ENCODE measurements at regions not wholly inside any gene's neighbourhood (a gene's known extent, or its start where the extent isn't known, plus 50 kb on each side); places are given as distances from the start of the nearest gene placed in this dataset.

DNA sequence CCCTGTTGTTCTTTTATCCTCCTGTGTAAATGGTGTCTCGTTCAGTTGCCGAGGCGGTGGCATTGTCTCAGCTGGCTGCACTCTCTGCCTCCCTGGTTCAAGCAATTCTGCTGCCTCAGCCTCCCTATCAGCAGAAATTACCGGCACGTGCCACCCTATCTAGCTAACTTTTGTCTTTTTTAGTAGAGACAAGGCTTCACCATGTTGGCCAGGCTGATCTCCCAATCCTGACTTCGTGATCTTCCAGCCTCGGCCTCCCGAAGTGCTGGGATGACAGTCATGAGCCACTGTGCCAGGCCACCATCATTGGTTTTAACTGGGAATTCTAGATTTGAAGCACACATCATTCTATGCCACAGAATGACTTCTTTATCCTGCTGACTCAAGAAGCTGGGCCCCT lies 175.3 kb upstream of the ALG10B start:
- Histone ChIP-seq H3K23me2 (ENCODE audit: low read depth, low read length) (no peaks in the 10 kb centered on the region), H3K79me2 (ENCODE audit: control insufficient read depth in 1 of 2, insufficient read depth in 2 of 2, low read length in 2 of 2) (no peaks in the 10 kb centered on the region), H3K27ac (ENCODE audit: low read depth, low read length) (no peak overlapping the region), H3K27me3 (replicated peaks in 1 of 4; ENCODE audit: control insufficient read depth in 3 of 4, extremely low read depth in 1 of 4, insufficient read depth in 3 of 4, low read length in 3 of 4) (no peaks in the 10 kb centered on the region), H4K8ac (ENCODE audit: extremely low read depth, insufficient read depth, low read length) (no peak overlapping the region; the same call in 1 of the 2 replicates), H2BK15ac (ENCODE audit: low read length) (no peak overlapping the region), H4K20me1 (replicated peaks in 1 of 2; ENCODE audit: control insufficient read depth in 1 of 2, insufficient read depth in 2 of 2, low read length in 2 of 2) (no peaks in the 10 kb centered on the region), H3K14ac (ENCODE audit: insufficient read length) (no peak overlapping the region), H2AK5ac (ENCODE audit: low read depth, low read length) (no peak overlapping the region), H3K18ac (ENCODE audit: extremely low read depth, low read length) (no peak overlapping the region), H2BK5ac (ENCODE audit: low read depth, low read length) (no peak overlapping the region), H3K4me3 (ENCODE audit: extremely low read depth in 1 of 4, insufficient read depth in 2 of 4, low read depth in 3 of 4, low read length in 4 of 4) (no peak overlapping the region), H3K36me3 (ENCODE audit: control insufficient read depth in 2 of 4, insufficient read depth in 4 of 4, low read length in 3 of 4) (no peaks in the 10 kb centered on the region), H3K4ac (replicated peaks; ENCODE audit: insufficient read length, low read depth, low read length) (no peak overlapping the region), H2AFZ (ENCODE audit: low read length) (no peak overlapping the region), H3K4me1 (replicated peaks in 1 of 4; ENCODE audit: control insufficient read depth in 3 of 4, insufficient read depth in 4 of 4, low read length in 3 of 4) (no peaks in the 10 kb centered on the region), H3K4me2 (ENCODE audit: insufficient read depth in 1 of 2, low read depth in 2 of 2, low read length in 2 of 2) (no peak overlapping the region), H2BK120ac (replicated peaks; ENCODE audit: low read depth, low read length) (no peak overlapping the region), H3K79me1 (ENCODE audit: low read depth, low read length) (no peaks in the 10 kb centered on the region), H2BK20ac (ENCODE audit: low read length) (no peak overlapping the region), H3K23ac (ENCODE audit: insufficient read length) (no peak overlapping the region), H3K9me3 (ENCODE audit: insufficient read depth in 2 of 2, low read depth in 1 of 2, low read length in 1 of 2) (peaks cover 29 to 83% of the 10 kb centered on the region in 2 experiments), H3K9ac (replicated peaks in 1 of 4; ENCODE audit: extremely low read depth in 1 of 4, low read depth in 3 of 4, low read length in 3 of 4) (no peak overlapping the region), H3K56ac (replicated peaks; ENCODE audit: insufficient read length, low read depth, low read length) (no peak overlapping the region), H4K91ac (replicated peaks; ENCODE audit: insufficient read length, low read length) (no peak overlapping the region), H4K5ac (ENCODE audit: insufficient read length, low read depth, low read length) (no peak overlapping the region), H2BK12ac (ENCODE audit: low read depth, low read length) (no peak overlapping the region)
- FAIRE-seq (no peak), DNase-seq (ENCODE audit: low read depth in 1 of 2, low spot score in 2 of 2) (no peak)
- WGBS, 2 experiments (ENCODE audit: extremely low coverage in 1 of 2, insufficient coverage in 1 of 2, insufficient read length in 1 of 2, insufficient replicate concordance in 2 of 2, low coverage in 1 of 2, low lambda C conversion rate in 2 of 2, missing lambda C conversion rate in 1 of 2): 87% methylated on average over 8 of the region's 8 CpGs; no CpG with 5 or more reads in 1 of the 2 experiments
- CTCF ChIA-PET (ENCODE audit: partially characterized antibody): interaction anchor here (0.7 to 0.8 kb wide), 2 partner anchors 11 to 192 kb away, joined by 3 read pairs; no protein-coding TSS in a partner anchor
- TF ChIP-seq POU5F1 (IDR thresholded peaks at IDR 0.05; ENCODE audit: low read depth, low read length): no peak
- no peak for TF ChIP-seq RNF2 (IDR thresholded peaks at IDR 0.05; ENCODE audit: borderline replicate concordance, low read depth, low read length, missing control alignments, poor library complexity, severe bottlenecking)
- TF ChIP-seq CREB1 (IDR thresholded peaks at IDR 0.05): no peak
- no peak for TF ChIP-seq SIX5 (IDR thresholded peaks at IDR 0.05; ENCODE audit: low read depth, low read length)
- no peak for TF ChIP-seq SAP30 (IDR thresholded peaks at IDR 0.05; ENCODE audit: insufficient read depth, insufficient replicate concordance, low read length)
- TF ChIP-seq POLR2AphosphoS5 (IDR thresholded peaks at IDR 0.05; ENCODE audit: low read depth, low read length): no peak
- no peak for TF ChIP-seq JUN (IDR thresholded peaks at IDR 0.05; ENCODE audit: low read depth, low read length)
- no peak for TF ChIP-seq EZH2 (IDR thresholded peaks at IDR 0.05; ENCODE audit: low read depth, low read length, severe bottlenecking)
- no peak for TF ChIP-seq MAFK (IDR thresholded peaks at IDR 0.05; ENCODE audit: low read depth, low read length)
- POLR2A ChIA-PET (ENCODE audit: partially characterized antibody): no interaction called here
